ENCODE measurements at regions not wholly inside any gene's neighbourhood (a gene's known extent, or its start where the extent isn't known, plus 50 kb on each side); places are given as distances from the start of the nearest gene placed in this dataset.

GRCh38 chr7:56479136-56479535 is 362.9 kb upstream of the NUPR2 start:
- Histone ChIP-seq H3K79me2 (ENCODE audit: control insufficient read depth, insufficient read depth, low read length) (no peaks in the 10 kb centered on the region), H3K9me3 (replicated peaks; ENCODE audit: control insufficient read depth, insufficient read depth, low read length) (peaks cover 3% of the 10 kb centered on the region; the same call in 1 of the 3 replicates), H3K27ac (ENCODE audit: control insufficient read depth, insufficient read depth) (no peak overlapping the region), H3K4me2 (ENCODE audit: control insufficient read depth, insufficient read depth) (no peak overlapping the region), H2AFZ (ENCODE audit: control insufficient read depth, low read depth, low read length) (no peak overlapping the region), H4K20me1 (ENCODE audit: control insufficient read depth, insufficient read depth) (no peaks in the 10 kb centered on the region), H3K27me3 (replicated peaks in 1 of 2; ENCODE audit: control insufficient read depth in 2 of 2, insufficient read depth in 2 of 2, low read length in 1 of 2) (no peaks in the 10 kb centered on the region), H3K4me3 (no peak overlapping the region), H3K9ac (ENCODE audit: control insufficient read depth, insufficient read depth, low read length) (no peak overlapping the region), H3K36me3 (ENCODE audit: control insufficient read depth in 2 of 2, insufficient read depth in 2 of 2, low read length in 1 of 2) (no peaks in the 10 kb centered on the region), H3K4me1 (ENCODE audit: control insufficient read depth, insufficient read depth, low read length) (no peaks in the 10 kb centered on the region)
- TF ChIP-seq PRDM15 (CRISPR knock-in tag; IDR thresholded peaks at IDR 0.05) (no peak), SREBF2 (IDR thresholded peaks at IDR 0.05; ENCODE audit: low read length) (no peak), ATF3 (IDR thresholded peaks at IDR 0.05; ENCODE audit: borderline replicate concordance, extremely low read depth, low read depth, low read length) (no peak)
- WGBS (ENCODE audit: insufficient coverage, insufficient replicate concordance, low lambda C conversion rate, missing lambda C conversion rate) = 0% methylated on average over 2 of the region's 2 CpGs
- ChIA-PET RAD21 (ENCODE audit: unreplicated experiment) (no interaction called here), SMC1A (ENCODE audit: uncharacterized antibody, unreplicated experiment) (no interaction called here), POLR2A (no interaction called here), CTCF (no interaction called here)
- DNase-seq (ENCODE audit: low read depth, low spot score) = no peak
- no peak for FAIRE-seq
- ATAC-seq = no peak
- in situ Hi-C loops (cut with MboI) (no loop called here), intact Hi-C loops (cut with micrococcal nuclease; ENCODE audit: unreplicated experiment) (no loop called here)
- BruUV-seq (replicated peaks) = no TSS peak

DNA sequence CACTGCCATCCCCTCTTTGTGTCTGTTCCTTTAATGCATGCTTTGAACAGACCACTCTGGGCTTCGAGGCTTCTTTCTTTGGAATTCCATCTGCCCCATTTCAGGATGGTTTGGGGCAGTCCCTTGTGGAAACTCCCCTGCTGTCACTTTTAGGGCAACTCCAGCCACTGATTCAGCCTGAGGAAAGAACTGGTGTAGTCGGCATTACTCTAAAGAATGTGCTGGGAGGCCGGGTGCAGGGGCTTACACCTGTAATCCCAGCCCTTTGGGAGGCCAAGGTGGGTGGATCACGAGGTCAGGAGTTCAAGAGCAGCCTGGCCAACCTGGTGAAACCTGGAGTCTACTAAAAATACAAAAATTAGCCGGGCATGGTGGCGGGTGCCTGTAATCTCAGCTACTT is 358.1 kb upstream of the NUPR2 start:
- in situ Hi-C loops (cut with MboI) = no loop called here
- SMC1A ChIA-PET (ENCODE audit: uncharacterized antibody, unreplicated experiment) = no interaction called here
- no peaks in the 10 kb centered on the region for H3K27me3 ChIP-seq (replicated peaks in 1 of 2; ENCODE audit: control insufficient read depth in 2 of 2, insufficient read depth in 2 of 2, low read length in 1 of 2)
- H3K4me1 ChIP-seq (ENCODE audit: control insufficient read depth, insufficient read depth, low read length) = no peaks in the 10 kb centered on the region
- H2AFZ ChIP-seq (ENCODE audit: control insufficient read depth, low read depth, low read length) = no peak overlapping the region
- RAD21 ChIA-PET (ENCODE audit: unreplicated experiment) = no interaction called here
- H3K27ac ChIP-seq (ENCODE audit: control insufficient read depth, insufficient read depth) = no peak overlapping the region
- no peaks in the 10 kb centered on the region for H4K20me1 ChIP-seq (ENCODE audit: control insufficient read depth, insufficient read depth)
- H3K79me2 ChIP-seq (ENCODE audit: control insufficient read depth, insufficient read depth, low read length) = no peaks in the 10 kb centered on the region
- intact Hi-C loops (cut with micrococcal nuclease; ENCODE audit: unreplicated experiment) = no loop called here
- no peak overlapping the region for H3K4me3 ChIP-seq
- no peak overlapping the region for H3K4me2 ChIP-seq (ENCODE audit: control insufficient read depth, insufficient read depth)
- no TSS peak for BruUV-seq (replicated peaks)
- WGBS (ENCODE audit: insufficient coverage, insufficient replicate concordance, low lambda C conversion rate, missing lambda C conversion rate) = 9% methylated on average over 6 of the region's 6 CpGs
- ATAC-seq (no peak), FAIRE-seq (no peak), DNase-seq (ENCODE audit: low read depth, low spot score) (no peak)
- H3K9me3 ChIP-seq (replicated peaks; ENCODE audit: control insufficient read depth, insufficient read depth, low read length) = peaks cover 3% of the 10 kb centered on the region; the same call in 1 of the 3 replicates
- no peak overlapping the region for H3K9ac ChIP-seq (ENCODE audit: control insufficient read depth, insufficient read depth, low read length)
- POLR2A ChIA-PET = no interaction called here
- CTCF ChIA-PET = no interaction called here
- H3K36me3 ChIP-seq (ENCODE audit: control insufficient read depth in 2 of 2, insufficient read depth in 2 of 2, low read length in 1 of 2) = no peaks in the 10 kb centered on the region
- TF ChIP-seq ZBTB4 (CRISPR knock-in tag; IDR thresholded peaks at IDR 0.05) (no peak), ZNF274 (IDR thresholded peaks at IDR 0.05; ENCODE audit: insufficient read depth, insufficient read length) (no peak), IRF3 (IDR thresholded peaks at IDR 0.05) (no peak), RELA (IDR thresholded peaks at IDR 0.05; ENCODE audit: borderline replicate concordance, partially characterized antibody) (no peak), ATF3 (IDR thresholded peaks at IDR 0.05; ENCODE audit: borderline replicate concordance, extremely low read depth, low read depth, low read length) (no peak), SUPT20H (IDR thresholded peaks at IDR 0.05; ENCODE audit: borderline replicate concordance, control insufficient read depth, low read depth, low read length) (no peak)

All from GM12878 (cell line).